Ovary (tissue), 3 donors: ENCODE measurements at regions not wholly inside any gene's neighbourhood (a gene's known extent, or its start where the extent isn't known, plus 50 kb on each side); places are given as distances from the start of the nearest gene placed in this dataset.

Experiments used
- EP300 ChIP-seq: sonication (generic); formaldehyde crosslinking; IDR thresholded peaks from one replicate; pipeline ENCODE4 v1.6.1; 2017; ENCODE audit warnings: antibody characterized with exemption
- POLR2A ChIP-seq: fragments of 450-650 bp; IDR thresholded peaks from one replicate; pipeline ENCODE4 v1.6.1; 2017; ENCODE audit warnings: antibody characterized with exemption, mild to moderate bottlenecking, moderate library complexity
- TF ChIP-seq, protein P1 (sequence below), 3 donors: fragments of 450-650 bp in 2 of 3; fragments of 200-600 bp in 1 of 3; IDR thresholded peaks; one replicate each; pipeline versions ENCODE4 v1.5.1 to v1.8.0; 2016 to 2022; ENCODE audit warnings: antibody characterized with exemption in 3 of 3, mild to moderate bottlenecking in 1 of 3
- donor health status: DM: no; HTN: no; CAD: no.

DNA sequence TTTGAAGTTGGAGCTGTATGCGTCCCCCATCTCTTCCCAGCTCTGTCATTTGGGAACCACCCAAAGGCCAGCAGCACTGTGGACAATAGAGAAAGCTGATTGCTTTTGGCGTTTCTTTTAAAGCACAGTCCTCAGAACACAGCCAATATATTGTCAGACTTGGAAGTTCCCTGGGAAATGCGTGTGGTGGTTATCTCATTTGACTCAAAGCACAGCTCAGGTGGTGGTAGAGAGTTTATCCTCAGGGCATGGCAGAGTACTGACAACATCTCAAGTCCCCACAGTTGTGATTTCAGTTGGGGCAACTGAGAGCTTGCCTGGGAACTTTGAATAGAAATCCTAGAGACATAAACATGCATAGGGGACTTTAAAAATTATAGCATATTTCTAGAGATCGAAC is 601.3 kb downstream of the ETS1 start:
- TF ChIP-seq, protein P1, sequence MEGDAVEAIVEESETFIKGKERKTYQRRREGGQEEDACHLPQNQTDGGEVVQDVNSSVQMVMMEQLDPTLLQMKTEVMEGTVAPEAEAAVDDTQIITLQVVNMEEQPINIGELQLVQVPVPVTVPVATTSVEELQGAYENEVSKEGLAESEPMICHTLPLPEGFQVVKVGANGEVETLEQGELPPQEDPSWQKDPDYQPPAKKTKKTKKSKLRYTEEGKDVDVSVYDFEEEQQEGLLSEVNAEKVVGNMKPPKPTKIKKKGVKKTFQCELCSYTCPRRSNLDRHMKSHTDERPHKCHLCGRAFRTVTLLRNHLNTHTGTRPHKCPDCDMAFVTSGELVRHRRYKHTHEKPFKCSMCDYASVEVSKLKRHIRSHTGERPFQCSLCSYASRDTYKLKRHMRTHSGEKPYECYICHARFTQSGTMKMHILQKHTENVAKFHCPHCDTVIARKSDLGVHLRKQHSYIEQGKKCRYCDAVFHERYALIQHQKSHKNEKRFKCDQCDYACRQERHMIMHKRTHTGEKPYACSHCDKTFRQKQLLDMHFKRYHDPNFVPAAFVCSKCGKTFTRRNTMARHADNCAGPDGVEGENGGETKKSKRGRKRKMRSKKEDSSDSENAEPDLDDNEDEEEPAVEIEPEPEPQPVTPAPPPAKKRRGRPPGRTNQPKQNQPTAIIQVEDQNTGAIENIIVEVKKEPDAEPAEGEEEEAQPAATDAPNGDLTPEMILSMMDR (IDR thresholded peaks at IDR 0.05), result no peak
- TF ChIP-seq POLR2A, result no peak
- TF ChIP-seq EP300, result no peak
